ENCODE measurements at regions not wholly inside any gene's neighbourhood (a gene's known extent, or its start where the extent isn't known, plus 50 kb on each side); places are given as distances from the start of the nearest gene placed in this dataset.

GRCh38 chr15:70327856-70328678 lies 230.3 kb upstream of the TLE3 start:
- TF ChIP-seq YBX1 (IDR thresholded peaks at IDR 0.05) (no peak), SIN3A (IDR thresholded peaks at IDR 0.05; ENCODE audit: low read depth, low read length) (no peak), CTCF (IDR thresholded peaks at IDR 0.05 in 2 of 3, conservative IDR thresholded peaks at IDR 0.05 in 1 of 3; ENCODE audit: control insufficient read depth in 2 of 3, extremely low read depth in 1 of 3, insufficient read depth in 1 of 3, low read depth in 3 of 3, low read length in 3 of 3) (no peak), JUND (IDR thresholded peaks at IDR 0.05; ENCODE audit: low read depth, low read length) (no peak), POLR2A (IDR thresholded peaks at IDR 0.05; ENCODE audit: low read depth, low read length) (no peak), CREM (IDR thresholded peaks at IDR 0.05; ENCODE audit: low read depth) (peak; percentile 12; the same call in 1 of the 2 replicates), USF2 (IDR thresholded peaks at IDR 0.05; ENCODE audit: borderline replicate concordance, low read depth, low read length) (no peak), CBFB (IDR thresholded peaks at IDR 0.05; ENCODE audit: low read depth) (peak; percentile 57; the same call in 1 of the 2 replicates), REST (IDR thresholded peaks at IDR 0.05; ENCODE audit: low read depth, low read length) (no peak), E2F4 (IDR thresholded peaks at IDR 0.05; ENCODE audit: low read depth, low read length) (no peak), KDM1A (IDR thresholded peaks at IDR 0.05; ENCODE audit: borderline replicate concordance) (no peak), TCF12 (IDR thresholded peaks at IDR 0.05; ENCODE audit: low read depth, low read length) (no peak), MYC (IDR thresholded peaks at IDR 0.05; ENCODE audit: insufficient read depth, insufficient read length, insufficient replicate concordance, low read length, severe bottlenecking) (no peak), POLR2AphosphoS5 (IDR thresholded peaks at IDR 0.05; ENCODE audit: low read length) (no peak)
